Ishikawa (cell line): ENCODE measurements at regions not wholly inside any gene's neighbourhood (a gene's known extent, or its start where the extent isn't known, plus 50 kb on each side); places are given as distances from the start of the nearest gene placed in this dataset.

Experiments used
- CEBPB ChIP-seq: IDR thresholded peaks from 2 replicates; pipeline ENCODE4 v1.6.1; 2012
- CREB1 ChIP-seq: IDR thresholded peaks from 2 replicates; pipeline ENCODE4 v1.6.1; 2012; ENCODE audit warnings: low read depth
- EGR1 ChIP-seq: IDR thresholded peaks from 2 replicates; pipeline ENCODE4 v1.6.1; 2012
- EP300 ChIP-seq: IDR thresholded peaks from 2 replicates; pipeline ENCODE4 v1.6.1; 2012; ENCODE audit warnings: borderline replicate concordance
- FOXM1 ChIP-seq: IDR thresholded peaks from 2 replicates; pipeline ENCODE4 v1.6.1; 2012; ENCODE audit warnings: low read depth, borderline replicate concordance
- NFIC ChIP-seq: IDR thresholded peaks from 2 replicates; pipeline ENCODE4 v1.6.1; 2012
- RAD21 ChIP-seq: IDR thresholded peaks from 2 replicates; pipeline ENCODE4 v1.6.1; 2012; ENCODE audit warnings: low read depth
- REST ChIP-seq: IDR thresholded peaks from 2 replicates; pipeline ENCODE4 v1.6.1; 2012; ENCODE audit warnings: low read depth, mild to moderate bottlenecking
- TAF1 ChIP-seq: IDR thresholded peaks from 2 replicates; pipeline ENCODE4 v1.6.1; 2012; ENCODE audit warnings: low read depth, mild to moderate bottlenecking
- TCF12 ChIP-seq: IDR thresholded peaks from 2 replicates; pipeline ENCODE4 v1.6.1; 2012; ENCODE audit warnings: low read depth
- TEAD4 ChIP-seq: IDR thresholded peaks from 2 replicates; pipeline ENCODE4 v1.6.1; 2012
- USF1 ChIP-seq: IDR thresholded peaks from 2 replicates; pipeline ENCODE4 v1.6.1; 2012
- YY1 ChIP-seq: IDR thresholded peaks from 2 replicates; pipeline ENCODE4 v1.6.1; 2012; ENCODE audit warnings: low read depth
- ZBTB7A ChIP-seq: IDR thresholded peaks from 2 replicates; pipeline ENCODE4 v1.6.1; 2012; ENCODE audit warnings: low read depth
- TF ChIP-seq, protein P1 (sequence below): IDR thresholded peaks from 2 replicates; pipeline ENCODE4 v1.6.1; 2012

DNA sequence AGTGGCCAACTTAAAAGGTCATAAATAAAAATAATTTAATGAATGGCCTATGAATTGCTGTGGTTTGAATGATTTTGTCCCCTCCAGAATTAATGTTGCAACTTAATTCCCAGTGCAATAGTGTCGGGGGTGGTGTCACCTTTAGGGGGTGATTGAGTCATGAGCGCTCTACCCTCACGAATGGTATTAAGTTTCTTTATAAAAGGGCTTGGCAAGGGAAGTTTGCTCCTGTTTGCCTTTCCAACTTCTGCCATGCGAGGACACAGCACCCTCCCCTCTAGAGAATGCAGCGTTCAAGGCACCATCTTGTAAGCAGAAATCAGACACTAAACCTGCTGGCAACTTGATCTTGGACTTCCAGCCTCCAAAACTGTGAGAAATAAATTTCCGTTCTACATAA is 253.3 kb downstream of the ATXN7L3B start:
- TF ChIP-seq NFIC = no peak

- TF ChIP-seq USF1 (no peak), ZBTB7A (no peak), FOXM1 (no peak), REST (no peak), NFIC (no peak), TEAD4 (no peak), EP300 (no peak), RAD21 (no peak), TAF1 (no peak), CREB1 (no peak), EGR1 (no peak), TCF12 (no peak), YY1 (no peak)
These were observed 253.7 kb downstream of the ATXN7L3B start for GRCh38 chr12:74791365-74791764.

DNA sequence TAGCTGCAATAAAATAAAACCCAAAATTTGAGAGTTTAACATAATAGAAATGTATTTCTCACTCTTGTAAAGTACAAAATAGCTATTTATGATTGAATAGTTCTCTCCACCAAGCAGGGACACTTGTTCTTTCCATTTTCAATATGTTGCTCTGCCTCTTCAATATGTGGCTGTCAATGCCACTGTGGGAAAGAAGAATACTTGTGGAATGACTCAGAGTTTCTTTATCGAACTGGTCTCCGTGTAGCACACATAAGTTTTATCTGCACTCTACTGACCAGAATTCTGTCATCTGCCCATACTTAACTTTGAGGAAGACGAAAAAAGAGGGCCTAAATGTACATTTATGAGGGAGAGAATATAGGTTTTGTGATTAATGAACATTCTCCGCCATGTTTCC is 256.9 kb downstream of the ATXN7L3B start:
- no peak for TF ChIP-seq TCF12
- TF ChIP-seq TAF1 = no peak
- no peak for TF ChIP-seq REST
- no peak for TF ChIP-seq EP300

GRCh38 chr12:74801625-74802024 is 264.0 kb downstream of the ATXN7L3B start:
- TF ChIP-seq RAD21 (no peak), CEBPB (peak; percentile 97)
- TF ChIP-seq, protein P1, sequence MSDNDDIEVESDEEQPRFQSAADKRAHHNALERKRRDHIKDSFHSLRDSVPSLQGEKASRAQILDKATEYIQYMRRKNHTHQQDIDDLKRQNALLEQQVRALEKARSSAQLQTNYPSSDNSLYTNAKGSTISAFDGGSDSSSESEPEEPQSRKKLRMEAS = no peak

DNA sequence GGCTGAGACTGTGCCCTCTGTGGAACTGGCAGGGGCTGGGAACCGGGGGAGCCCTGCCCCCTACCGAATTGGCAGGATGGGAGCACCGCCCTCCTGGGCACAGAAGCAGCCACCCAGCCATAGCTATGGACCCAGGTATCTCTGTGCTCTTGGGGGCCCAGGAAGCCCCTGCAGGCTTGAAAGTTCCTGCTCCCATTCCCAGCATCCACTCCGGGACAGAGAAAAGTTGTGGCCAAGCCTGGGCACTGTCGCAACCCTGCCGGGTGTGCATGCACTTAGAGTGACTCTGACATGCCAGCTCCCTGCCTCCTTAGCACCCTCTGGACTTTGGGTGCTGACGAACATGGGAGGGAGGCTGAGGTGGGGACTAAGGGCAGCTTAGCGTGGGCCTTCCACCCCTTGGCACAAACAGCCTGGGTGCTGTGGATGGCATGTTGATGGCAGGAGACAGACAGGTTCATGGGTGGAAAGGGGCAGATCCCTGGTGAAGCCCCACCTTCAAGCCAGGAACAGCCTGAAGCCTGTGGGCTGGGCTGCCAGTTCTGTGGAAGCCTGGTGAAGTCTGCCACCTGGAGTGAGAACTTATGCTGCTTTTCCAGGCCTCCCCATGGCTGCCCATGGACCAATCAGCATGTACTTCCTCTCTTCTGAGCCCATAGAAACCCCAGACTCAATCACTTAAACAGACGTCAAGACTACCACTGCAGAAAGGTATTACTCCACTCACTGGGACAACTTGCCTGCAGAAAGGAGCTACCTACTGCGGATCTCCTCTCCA is 279.0 kb downstream of the ATXN7L3B start:
- TF ChIP-seq RAD21 (0 out of 2 replicates have a peak, but pooled peaks have one; percentile 20), FOXM1 (no peak)

- TF ChIP-seq CEBPB = no peak
- TF ChIP-seq USF1 = no peak
- no peak for TF ChIP-seq REST
- TF ChIP-seq, protein P1 = no peak
- TF ChIP-seq CREB1 = no peak
These were observed 279.9 kb downstream of the ATXN7L3B start for GRCh38 chr12:74817499-74817898.
